GM21717 (cell line): ENCODE measurements at regions not wholly inside any gene's neighbourhood (a gene's known extent, or its start where the extent isn't known, plus 50 kb on each side); places are given as distances from the start of the nearest gene placed in this dataset.

Experiments
- ATAC-seq: cut with Tn5 transposase; IDR thresholded peaks from one replicate; pipeline ENCODE4 v1.9.1; 2021; ENCODE audit warnings: mild to moderate bottlenecking, moderate library complexity; ENCODE audit not compliant: unreplicated experiment

DNA sequence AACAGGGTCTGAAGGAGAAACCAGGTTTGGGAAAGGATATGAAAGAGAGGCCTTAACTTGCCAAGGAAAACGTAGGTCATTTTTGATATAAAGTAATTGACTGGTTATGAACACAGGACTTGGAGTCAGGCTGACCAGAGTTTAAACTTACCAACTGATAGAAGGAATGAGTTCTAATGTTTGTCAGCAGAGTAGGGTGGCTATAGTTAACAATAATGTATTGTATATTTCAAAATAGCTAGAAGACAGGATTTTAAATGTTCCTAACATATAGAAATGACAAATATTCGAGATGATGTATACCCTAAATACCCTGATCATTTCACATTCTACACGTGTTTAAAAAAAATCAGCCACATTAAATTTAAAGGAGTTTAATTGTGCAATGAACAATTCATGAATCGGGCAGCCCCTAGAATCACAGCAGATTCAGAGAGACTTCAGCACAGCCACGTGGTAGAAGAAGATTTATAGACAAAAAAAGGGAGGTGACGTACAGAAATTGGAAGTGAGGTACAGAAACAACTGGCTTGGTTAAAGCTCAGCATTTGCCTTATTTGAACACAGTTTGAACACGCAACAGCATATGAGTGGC, 52.5 kb upstream of the PLEKHG7 start:
- no peak for ATAC-seq

DNA sequence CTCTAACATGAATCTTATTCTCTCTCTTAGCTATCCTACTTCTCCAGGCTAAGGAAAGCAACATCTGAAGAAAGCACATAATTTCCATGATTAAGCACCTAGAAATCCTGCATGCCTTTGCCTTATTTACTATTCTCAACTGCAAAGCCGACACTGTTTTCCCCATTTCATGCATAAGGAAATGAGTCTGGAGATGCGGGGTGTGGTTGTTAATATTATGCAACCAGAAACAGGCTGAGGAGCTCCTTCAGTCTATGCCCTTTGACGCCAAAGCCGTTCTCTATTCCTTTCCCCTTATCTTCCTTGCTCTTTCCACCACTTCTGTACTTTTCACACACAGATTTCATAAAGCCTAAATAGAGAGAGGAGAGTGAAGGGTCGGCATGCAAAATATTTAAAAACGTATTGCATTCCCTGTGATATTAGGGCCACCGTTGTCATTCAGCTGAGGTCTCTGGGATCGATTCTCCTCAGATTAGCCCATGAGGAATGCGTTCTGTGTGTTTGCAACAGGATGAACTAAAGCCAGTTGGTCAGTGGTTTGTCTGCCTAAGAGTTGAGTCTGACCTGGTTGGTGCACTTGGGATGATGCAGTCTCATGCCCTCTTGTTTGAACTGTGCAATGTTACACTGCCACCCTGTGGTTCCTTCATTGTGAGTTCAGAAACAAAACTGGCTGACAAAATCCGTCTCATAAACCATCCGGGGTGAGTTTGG, 53.1 kb upstream of the PLEKHG7 start:
- no peak for ATAC-seq

DNA sequence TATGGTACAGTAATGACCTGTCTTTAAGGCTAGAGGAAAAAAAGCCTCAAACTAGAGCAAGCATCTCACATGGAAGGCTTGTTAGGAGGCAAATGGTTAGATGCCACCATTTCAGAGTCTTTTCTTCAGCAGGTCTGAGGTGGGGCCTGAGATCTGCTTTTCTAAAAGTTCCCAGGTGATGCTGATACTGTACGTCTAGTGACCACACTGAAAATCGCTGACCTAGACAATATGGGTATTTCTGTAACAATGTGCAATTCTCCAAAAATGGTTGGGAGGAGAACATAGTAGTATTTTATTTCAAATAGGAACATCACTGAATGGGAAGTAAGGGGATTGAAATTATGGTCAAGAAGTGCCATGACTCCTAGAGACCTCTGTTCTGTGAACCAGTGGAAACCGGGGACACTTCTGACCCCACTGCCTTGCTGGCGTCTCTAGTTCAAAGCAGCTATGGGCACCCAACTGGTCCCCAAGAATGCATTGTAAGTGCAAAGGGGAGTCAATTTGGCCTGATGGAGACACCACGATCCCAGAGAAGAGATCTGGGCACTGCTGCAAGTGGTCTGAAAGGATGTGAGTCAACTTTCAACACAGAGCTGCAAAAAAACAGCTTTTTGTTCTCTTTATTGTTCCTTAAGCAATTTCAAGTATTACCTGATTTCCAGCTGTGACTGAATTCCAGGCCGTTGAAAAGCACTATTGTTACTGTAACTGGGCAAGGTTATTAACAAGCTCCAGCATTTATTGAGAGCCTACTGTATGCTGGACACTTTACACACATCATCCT, 54.4 kb upstream of the PLEKHG7 start:
- ATAC-seq = no peak

DNA sequence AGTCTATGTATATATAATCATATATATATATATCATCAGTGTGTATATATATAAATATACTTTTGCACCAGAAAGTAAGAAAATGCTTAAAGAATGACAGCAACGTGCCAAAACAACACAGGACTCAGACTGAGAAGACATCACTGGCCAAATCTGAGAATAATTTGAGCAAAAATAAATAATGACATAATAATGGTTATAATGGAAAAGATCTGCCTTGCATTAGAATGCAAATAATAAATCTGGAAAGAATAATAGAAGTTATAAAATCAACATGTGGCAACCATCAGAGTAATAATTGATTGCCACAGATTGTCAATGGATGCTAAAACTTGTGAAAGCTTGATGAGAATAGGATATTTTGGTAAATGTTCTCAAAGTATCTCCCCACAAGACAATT, 61.5 kb upstream of the PLEKHG7 start:
- ATAC-seq = no peak

DNA sequence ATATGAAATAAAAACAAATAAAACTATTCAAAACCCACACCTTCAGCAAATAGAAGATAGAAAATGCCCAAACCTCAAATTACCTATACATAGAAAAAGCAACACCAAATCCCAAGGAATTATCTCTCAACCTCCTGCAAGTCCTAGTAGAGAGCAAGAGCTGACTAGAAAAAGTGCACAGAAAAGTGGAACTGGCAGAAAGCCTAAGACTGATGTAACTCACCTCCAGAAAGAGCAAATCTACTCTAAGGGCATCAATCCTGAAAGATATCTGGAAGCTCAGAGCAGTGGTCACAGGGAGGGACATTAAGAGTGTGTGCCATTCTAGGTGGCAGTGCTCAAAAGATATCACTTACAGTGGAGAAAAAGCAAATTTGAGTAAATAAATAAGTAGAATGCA, 62.1 kb upstream of the PLEKHG7 start:
- ATAC-seq = no peak

DNA sequence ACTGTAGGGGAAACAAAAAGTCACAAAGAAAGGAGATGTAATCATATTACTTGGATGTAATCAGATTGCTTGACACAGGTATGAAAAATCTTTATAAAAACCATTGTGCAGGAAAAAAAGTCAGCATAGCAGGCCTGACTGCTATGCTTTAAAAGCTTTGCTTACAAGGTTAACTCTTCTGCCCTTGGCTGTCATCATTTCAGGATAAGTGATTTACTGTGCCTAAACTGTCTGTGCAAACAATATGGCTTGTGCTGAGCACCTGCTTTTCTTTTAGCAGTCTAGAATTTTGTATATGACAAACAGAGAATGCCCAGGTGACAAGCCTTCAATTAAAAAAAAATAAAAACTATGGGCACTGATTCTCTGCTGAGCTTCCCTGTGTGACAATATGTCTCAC, 63.8 kb upstream of the PLEKHG7 start:
- no peak for ATAC-seq

DNA sequence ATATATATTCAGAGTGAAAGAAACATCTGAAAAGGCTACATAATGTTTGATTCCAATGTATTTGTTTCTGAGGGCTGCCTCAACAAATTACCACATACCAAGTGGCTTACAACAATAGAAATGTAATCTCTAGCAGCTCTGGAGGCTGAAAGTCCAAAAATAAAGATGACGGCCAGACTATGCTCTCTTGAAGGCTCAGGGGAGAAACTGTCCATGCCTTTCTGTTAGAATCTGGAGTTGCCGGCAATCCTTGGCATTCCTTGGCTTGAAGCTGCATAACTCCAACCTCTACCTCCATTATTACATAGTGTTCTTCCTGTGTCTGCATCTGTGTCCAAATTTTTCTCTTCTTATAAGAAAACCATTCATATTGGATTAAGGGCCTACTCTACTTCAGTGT, 68.1 kb upstream of the PLEKHG7 start:
- no peak for ATAC-seq

DNA sequence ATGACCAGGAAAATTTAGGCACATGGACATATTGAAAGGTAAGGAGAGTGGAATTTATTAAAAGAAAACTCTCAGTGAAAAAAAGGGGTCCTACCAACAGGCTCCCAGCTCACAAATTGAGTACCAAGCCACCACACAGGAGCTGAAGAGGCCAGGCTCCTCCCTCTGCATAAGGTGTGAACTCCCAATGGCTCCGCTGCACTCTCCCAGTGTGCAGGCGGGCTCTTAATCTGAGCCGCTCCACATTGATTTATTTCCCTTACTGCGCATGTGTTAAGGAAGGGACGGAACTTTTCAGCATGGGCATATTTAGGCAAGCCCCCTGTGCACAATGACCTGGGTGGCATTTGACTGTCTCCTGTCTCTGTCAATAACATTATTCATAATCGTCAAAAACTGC, 68.6 kb upstream of the PLEKHG7 start:
- no peak for ATAC-seq

DNA sequence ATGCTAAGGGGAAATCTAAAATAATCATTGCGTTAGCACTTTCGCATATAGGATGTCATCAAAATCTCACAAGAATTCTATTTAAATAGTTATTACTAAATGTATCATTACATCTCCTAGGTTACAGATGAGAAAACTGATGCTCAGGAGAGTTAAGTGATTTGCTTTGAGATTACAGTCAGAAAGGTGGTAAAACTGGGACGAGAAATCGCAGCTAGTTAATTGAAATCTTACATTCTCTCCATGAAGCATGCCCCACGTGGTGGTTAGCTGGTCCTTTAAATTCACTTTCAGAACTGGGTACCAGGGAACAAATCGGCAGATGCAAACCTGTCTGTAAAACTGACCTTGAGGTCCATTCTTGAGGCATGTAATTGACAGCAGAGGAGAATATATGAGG, 71.8 kb upstream of the PLEKHG7 start:
- ATAC-seq = no peak

DNA sequence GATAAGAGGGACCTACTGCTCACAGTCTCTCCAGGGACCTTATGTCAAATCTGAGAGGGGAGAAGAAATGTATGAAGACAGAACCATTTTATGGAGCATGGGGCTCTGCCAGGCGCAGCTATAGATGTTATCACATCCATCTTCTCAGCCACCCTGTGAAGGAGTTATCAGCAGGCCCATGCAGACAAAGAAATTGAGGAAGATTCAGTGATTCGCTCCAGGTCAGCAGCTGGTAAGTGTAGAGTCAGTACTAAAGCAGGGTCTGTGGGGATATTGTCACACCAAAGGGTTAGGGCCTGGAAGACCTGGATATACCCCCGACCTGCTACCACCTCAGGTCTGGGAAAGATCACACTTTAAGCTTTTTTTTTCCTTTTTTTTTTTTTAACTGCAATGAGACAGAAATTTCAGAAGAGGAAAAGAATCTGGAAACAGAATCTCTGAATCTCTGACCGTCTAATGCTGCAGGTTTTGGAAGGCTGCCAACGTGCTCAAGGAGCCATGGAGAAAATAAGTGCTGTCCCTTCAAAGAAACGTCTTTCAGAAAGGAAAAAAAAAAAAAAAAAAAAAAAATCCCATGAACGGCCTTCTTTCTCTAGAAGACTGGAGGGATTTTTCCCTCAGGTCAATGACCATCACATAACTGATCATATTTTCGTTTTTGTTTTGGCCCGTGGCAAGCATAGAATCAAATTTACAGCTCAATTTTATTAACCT, 73.3 kb upstream of the PLEKHG7 start:
- no peak for ATAC-seq

DNA sequence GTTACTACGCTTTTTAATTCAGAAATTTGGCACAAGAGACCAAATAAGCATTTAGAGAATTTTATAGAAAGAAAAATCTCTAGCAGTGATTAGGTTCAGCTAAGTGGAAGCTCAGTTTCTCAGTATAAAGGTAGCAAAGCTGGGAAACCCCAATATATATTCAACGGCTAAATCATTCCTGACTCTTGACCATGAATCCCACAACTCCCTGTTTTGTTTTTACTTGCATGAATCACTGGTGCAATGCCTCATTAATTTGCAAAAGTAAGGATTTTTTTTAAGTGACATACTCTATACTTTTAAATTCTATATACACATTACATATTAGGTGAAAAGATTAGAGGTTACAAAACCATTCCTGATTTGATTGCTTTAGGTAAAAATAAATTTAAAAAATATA, 74.3 kb upstream of the PLEKHG7 start:
- no peak for ATAC-seq

DNA sequence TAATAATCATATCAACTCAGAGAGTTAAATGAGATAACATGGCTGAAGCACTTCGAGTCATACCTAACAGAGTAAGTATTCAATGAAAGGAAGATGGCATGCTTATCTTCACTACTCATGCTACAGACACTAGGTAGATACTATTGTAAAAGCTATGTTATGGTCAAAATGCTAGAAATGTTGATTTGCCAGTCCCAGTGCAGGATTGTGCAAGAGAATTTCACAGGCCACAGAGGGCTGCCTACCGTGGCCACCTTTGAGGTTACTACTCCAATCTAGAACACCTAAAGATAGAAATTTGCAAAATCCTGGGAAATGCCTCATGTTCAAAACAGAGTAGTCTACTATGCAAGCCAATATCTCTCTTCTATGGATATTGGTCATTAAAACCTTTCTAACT, 75.3 kb upstream of the PLEKHG7 start:
- ATAC-seq = no peak

DNA sequence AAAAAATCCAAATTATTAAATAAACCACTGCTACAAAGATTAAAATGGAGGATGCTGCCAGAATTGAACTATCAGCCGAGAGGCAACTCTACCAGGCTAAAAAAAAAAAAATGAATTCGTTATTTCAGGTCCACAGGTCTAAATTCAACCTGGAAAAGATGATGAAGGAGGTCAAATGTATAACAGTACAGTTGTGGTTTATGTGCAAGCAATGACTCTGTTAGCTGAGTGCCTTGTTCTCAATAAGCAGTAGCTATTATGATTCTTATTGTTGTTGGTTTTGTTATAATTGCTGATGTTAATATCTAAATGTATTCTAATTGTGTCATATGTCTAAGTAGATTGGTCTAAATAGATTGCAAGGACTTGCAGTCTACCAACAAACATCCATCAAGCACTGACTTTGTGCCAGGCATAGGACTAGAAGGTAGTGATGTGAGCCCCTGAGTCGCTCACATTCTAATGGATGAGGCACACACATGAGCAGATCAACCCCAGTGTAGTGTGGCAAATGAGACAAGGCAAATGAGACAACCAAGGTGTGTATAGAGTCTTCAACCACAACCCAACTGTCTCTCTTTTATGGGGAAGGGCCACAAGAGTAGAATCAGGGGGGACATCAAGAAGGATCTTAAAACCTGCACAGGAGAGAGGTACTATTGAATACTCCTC, 77.0 kb upstream of the PLEKHG7 start:
- ATAC-seq = no peak

DNA sequence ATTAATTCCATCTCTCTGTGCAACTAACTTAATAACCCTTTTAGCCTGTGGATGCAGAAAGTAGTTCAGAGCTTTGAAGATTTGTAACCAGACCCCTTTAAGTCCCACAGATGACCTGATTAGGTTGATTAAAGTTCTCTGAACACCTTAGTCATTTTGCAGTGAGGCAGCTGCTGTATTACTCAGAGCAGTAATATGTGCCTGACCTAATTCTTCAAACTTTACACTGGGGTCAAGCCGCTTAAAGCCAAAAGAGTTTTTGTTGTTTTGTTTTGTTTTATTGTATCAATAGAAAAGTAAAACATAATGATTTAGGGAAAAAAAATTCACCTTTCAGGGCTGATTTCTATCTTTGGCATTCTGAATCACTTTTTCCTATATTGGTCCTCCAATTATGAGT, 78.6 kb upstream of the PLEKHG7 start:
- ATAC-seq = no peak

DNA sequence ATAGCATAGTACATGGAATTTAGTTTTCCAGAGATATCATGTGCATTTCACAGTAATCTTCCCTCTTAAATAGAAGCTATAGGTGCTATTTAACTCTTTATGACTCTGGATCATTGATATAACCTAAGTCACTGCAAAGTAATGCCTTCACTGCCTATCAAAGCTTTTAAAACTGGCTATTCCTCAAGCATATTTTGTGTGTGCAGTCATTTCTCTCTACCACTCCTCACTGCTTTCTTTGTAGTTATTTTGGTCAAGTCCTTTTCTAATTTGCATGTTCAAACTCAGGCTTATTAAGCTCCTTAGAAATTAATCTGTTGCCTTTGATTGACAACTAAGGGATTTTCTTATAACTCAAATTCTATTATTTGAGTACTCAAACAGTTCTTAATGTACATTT, 79.4 kb upstream of the PLEKHG7 start:
- no peak for ATAC-seq

DNA sequence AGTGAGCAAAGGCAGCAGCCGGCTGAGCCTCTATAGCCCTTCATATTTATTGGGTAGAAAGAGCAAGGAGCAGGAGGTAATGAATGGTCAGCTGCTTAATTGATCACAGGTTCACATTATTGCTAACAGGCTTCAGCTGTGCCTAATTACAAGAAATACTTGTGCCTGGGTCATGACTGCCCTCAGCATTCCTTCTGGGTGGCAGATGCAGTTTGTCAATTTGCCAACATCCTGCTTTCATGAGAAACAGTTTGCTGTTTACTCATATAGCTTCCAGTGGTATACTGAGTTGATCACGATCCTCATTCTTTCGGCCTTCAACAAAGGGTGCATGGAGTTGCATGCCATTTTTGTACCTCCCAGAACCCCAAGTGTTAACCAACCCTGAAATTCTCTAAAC, 81.0 kb upstream of the PLEKHG7 start:
- ATAC-seq = no peak

DNA sequence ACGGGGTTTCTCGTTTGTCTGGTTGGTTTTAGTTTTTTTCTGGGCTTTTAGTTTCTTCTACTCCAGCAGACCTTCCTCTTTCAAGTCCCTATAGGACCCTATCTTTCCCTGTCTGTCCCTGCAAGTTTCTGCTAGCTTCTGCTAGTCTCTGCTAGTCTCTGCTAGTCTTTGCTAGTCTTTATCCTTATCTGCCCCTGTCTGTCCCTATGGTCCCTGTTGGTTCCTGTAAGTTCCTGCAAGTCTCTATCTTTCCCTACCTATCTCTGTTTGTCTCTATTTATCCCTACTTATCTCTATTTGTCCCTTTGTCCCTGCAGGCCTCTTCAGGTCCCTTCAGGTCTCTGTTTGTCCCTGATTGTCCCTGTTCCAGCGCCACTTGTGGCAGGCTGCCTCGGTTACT, 81.5 kb upstream of the PLEKHG7 start:
- no peak for ATAC-seq

DNA sequence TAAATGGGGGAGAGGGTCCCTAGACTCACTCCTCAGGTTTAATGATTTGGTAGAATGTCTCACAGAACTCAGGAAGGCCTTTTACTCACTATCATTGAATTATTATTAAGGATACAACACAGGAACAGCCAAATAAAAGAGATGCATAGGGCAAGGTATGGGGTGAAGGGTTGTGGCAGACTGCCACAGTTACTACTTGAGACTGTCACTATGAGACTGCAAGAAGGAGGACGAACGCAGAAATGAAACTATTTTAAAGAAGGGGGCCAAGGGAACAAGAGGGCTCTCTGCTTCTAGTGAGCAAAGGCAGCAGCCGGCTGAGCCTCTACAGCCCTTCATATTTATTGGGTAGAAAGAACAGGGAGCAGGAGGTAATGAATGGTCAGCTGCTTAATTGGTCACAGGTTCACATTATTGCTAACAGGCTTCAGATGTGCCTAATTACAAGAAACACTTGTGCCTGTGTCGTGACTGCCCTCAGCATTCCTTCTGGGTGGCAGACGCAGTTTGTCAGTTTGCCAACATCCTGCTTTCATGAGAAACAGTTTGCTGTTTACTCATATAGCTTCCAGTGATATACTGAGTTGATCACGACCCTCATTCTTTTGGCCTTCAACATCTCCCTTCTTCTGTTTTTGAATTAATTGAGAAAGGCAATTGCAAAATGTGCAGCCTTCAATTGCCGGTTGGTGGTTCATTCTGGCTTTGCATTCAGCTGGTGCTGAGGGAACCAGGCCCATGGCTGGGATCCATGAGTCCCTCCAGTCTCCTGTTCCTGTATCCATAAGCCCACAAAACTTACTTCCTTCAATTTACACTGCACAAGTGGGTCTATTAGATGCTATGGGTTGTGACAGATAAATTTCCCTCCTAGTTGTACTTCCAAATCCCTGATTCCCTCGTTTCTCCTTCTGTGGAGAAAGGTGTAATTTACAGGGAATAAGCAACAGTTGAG, 82.8 kb upstream of the PLEKHG7 start:
- ATAC-seq = no peak

DNA sequence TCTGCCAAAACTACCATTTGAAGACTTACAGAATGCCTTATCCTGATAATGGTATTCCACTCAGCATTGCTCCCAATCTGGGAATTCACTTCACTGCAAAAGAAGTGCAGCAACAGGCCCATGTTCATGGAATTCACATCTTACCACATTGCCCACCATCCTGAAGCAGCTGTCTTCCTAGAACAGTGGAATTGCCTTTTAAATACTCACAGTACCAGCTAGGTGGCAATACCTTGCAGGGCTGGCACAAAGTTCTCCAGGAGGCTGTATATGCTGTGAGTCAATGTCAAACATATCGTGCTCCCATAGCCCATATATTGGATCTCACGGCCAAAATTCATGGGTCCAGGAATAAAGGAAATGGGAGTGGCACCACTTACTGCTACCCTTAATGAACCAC, 83.8 kb upstream of the PLEKHG7 start:
- ATAC-seq = no peak

DNA sequence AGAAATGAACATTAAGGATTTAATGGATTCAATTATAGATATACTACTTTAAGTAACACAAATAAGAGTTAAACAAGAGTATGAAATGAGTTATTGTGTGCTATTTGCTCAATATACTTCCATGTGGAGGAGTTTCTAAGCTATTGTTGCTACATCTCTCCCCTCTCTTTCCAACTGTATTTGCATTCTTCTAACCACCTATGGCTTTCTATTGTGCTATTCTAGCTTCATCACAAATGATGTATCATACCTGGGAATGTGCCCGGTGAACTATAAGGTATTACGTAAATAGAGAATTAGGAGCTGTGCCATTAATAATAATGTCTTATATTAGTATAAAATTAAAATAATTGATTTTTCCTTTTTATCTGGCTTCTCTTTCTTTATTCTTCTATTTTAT, 87.1 kb upstream of the PLEKHG7 start:
- ATAC-seq = no peak
